Loucy (cell line): ENCODE measurements at regions not wholly inside any gene's neighbourhood (a gene's known extent, or its start where the extent isn't known, plus 50 kb on each side); places are given as distances from the start of the nearest gene placed in this dataset.

Source experiments
- EZH2phosphoT487 ChIP-seq: fragments of 200-600 bp; IDR thresholded peaks from 2 replicates; pipeline ENCODE4 v1.6.1; 2018; ENCODE audit warnings: antibody characterized with exemption, mild to moderate bottlenecking, moderate library complexity, borderline replicate concordance
- TF ChIP-seq, protein P1 (sequence below): fragments of 200-600 bp; sonication (generic); conservative IDR thresholded peaks from 2 replicates; pipeline ENCODE4 v1.5.1; 2014; ENCODE audit warnings: mild to moderate bottlenecking, antibody characterized with exemption, low read length

DNA sequence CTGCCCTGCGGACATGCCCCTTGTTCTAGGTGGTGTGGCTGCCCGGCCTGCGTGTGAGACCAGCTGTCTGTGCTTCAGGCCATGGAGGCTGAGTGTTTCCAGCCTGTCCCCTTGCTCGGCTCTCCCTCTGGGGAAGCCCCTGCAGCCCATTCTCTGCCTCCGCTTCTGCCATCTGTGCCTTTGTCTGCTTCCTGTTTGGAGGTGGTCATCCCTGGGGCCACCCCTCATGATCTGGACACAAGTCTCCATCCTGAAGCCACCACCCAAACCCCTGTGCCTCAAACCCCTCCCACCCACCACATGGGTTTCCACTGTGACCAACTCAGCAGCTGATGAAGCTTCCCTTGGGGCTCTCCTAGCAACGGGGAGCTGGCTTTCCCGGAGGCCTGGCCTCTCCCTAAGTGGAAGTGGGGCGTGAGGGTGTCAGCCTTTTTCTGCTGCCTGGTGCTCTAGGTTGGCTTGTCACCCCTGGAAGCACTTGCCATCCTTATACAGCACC, 184.9 kb downstream of the SEC14L1 start:
- TF ChIP-seq, protein P1, sequence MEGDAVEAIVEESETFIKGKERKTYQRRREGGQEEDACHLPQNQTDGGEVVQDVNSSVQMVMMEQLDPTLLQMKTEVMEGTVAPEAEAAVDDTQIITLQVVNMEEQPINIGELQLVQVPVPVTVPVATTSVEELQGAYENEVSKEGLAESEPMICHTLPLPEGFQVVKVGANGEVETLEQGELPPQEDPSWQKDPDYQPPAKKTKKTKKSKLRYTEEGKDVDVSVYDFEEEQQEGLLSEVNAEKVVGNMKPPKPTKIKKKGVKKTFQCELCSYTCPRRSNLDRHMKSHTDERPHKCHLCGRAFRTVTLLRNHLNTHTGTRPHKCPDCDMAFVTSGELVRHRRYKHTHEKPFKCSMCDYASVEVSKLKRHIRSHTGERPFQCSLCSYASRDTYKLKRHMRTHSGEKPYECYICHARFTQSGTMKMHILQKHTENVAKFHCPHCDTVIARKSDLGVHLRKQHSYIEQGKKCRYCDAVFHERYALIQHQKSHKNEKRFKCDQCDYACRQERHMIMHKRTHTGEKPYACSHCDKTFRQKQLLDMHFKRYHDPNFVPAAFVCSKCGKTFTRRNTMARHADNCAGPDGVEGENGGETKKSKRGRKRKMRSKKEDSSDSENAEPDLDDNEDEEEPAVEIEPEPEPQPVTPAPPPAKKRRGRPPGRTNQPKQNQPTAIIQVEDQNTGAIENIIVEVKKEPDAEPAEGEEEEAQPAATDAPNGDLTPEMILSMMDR, result no peak
- TF ChIP-seq EZH2phosphoT487, result no peak
